H1 (cell line): ENCODE measurements at regions not wholly inside any gene's neighbourhood (a gene's known extent, or its start where the extent isn't known, plus 50 kb on each side); places are given as distances from the start of the nearest gene placed in this dataset.

Experiments used
- CTCF ChIA-PET: fragments of 300-600 bp; sonication (Branson Sonifier 250); formaldehyde crosslinking; loops from one replicate; lab custom pipeline; 2021; ENCODE audit not compliant: partially characterized antibody; lab: Charles Lee
- POLR2A ChIA-PET: fragments of 300-600 bp; sonication (Branson Sonifier 250); formaldehyde crosslinking; loops from one replicate; lab custom pipeline; 2021; ENCODE audit warnings: inconsistent platforms; ENCODE audit not compliant: partially characterized antibody; lab: Charles Lee
- DNase-seq, 2 experiments: peaks; one replicate each; pipeline versions ENCODE4 v3.0.0 to v3.0.0-alpha.2; 2010 to 2022; ENCODE audit warnings: low spot score in 2 of 2, low read depth in 1 of 2, mixed read lengths in 1 of 2
- FAIRE-seq: peaks from 2 replicates; lab custom pipeline; 2011; peaks lifted over from hg19 to GRCh38; lab: Jason Lieb, UNC
- H2AFZ ChIP-seq: 2 replicates; pipeline ENCODE4 v1.8.1; 2012; ENCODE audit warnings: low read length, inconsistent platforms
- H2AK5ac ChIP-seq: 2 replicates; pipeline ENCODE4 v1.6.1; 2013; ENCODE audit warnings: low read depth, low read length
- H2BK120ac ChIP-seq: replicated peaks from 2 replicates; pipeline ENCODE3; 2013; ENCODE audit warnings: low read depth, low read length, inconsistent platforms
- H2BK12ac ChIP-seq: 2 replicates; pipeline ENCODE4 v1.6.1; 2013; ENCODE audit warnings: low read depth, low read length
- H2BK15ac ChIP-seq: 2 replicates; pipeline ENCODE4 v1.6.1; 2013; ENCODE audit warnings: low read length
- H2BK20ac ChIP-seq: 2 replicates; pipeline ENCODE4 v1.6.1; 2013; ENCODE audit warnings: low read length
- H2BK5ac ChIP-seq: 2 replicates; pipeline ENCODE4 v1.6.1; 2013; ENCODE audit warnings: low read depth, low read length
- H3K14ac ChIP-seq: 2 replicates; pipeline ENCODE4 v1.6.1; 2013; ENCODE audit warnings: inconsistent platforms; ENCODE audit not compliant: insufficient read length
- H3K18ac ChIP-seq: 2 replicates; pipeline ENCODE4 v1.6.1; 2013; ENCODE audit warnings: low read length; ENCODE audit errors: extremely low read depth
- H3K23ac ChIP-seq: 2 replicates; pipeline ENCODE4 v1.6.1; 2013; ENCODE audit warnings: inconsistent platforms; ENCODE audit not compliant: insufficient read length
- H3K23me2 ChIP-seq: 2 replicates; pipeline ENCODE4 v1.6.1; 2013; ENCODE audit warnings: low read depth, low read length
- H3K27ac ChIP-seq: 2 replicates; pipeline ENCODE4 v1.6.1; 2011; ENCODE audit warnings: low read depth, low read length, inconsistent platforms
- H3K27me3 ChIP-seq, 4 experiments: replicated peaks in 1 of 4; 1 replicate in 1 of 4; 2 replicates in 3 of 4; pipeline versions ENCODE4 v1.6.1 to v1.8.1; 2011 to 2013; ENCODE audit warnings: low read length in 3 of 4, mild to moderate bottlenecking in 3 of 4, inconsistent platforms in 2 of 4, mixed read lengths in 2 of 4, moderate library complexity in 1 of 4; ENCODE audit not compliant: control insufficient read depth in 3 of 4, insufficient read depth in 3 of 4; ENCODE audit errors: extremely low read depth in 1 of 4
- H3K36me3 ChIP-seq, 4 experiments: 2 replicates each; pipeline versions ENCODE4 v1.6.1 to v1.8.1; 2011 to 2013; ENCODE audit warnings: mild to moderate bottlenecking in 4 of 4, low read length in 3 of 4, moderate library complexity in 2 of 4, control low read depth in 1 of 4, inconsistent platforms in 1 of 4; ENCODE audit not compliant: insufficient read depth in 4 of 4, control insufficient read depth in 2 of 4
- H3K4ac ChIP-seq: replicated peaks from 2 replicates; pipeline ENCODE3; 2013; ENCODE audit warnings: low read length, low read depth, mixed read lengths, inconsistent platforms; ENCODE audit not compliant: insufficient read length
- H3K4me1 ChIP-seq, 4 experiments: replicated peaks in 1 of 4; 1 replicate in 1 of 4; 2 replicates in 3 of 4; pipeline versions ENCODE4 v1.6.1 to v1.8.1; 2011 to 2013; ENCODE audit warnings: low read length in 3 of 4, inconsistent platforms in 2 of 4, mixed read lengths in 1 of 4; ENCODE audit not compliant: insufficient read depth in 4 of 4, control insufficient read depth in 3 of 4
- H3K4me2 ChIP-seq, 2 experiments: 2 replicates each; pipeline versions ENCODE4 v1.6.1 to v1.8.1; 2011 to 2013; ENCODE audit warnings: low read depth in 2 of 2, low read length in 2 of 2, control low read depth in 1 of 2, inconsistent platforms in 1 of 2, mild to moderate bottlenecking in 1 of 2; ENCODE audit not compliant: insufficient read depth in 1 of 2
- H3K4me3 ChIP-seq, 4 experiments: fragments of 200-600, 300-600 bp in 1 of 4; sonication (generic), shearing (Covaris generic), sonication (Bioruptor Twin) in 1 of 4; 2 replicates each; pipeline versions ENCODE4 v1.5.1 to v1.8.1; 2011 to 2016; ENCODE audit warnings: low read length in 4 of 4, low read depth in 3 of 4, control low read depth in 2 of 4, inconsistent platforms in 2 of 4, mild to moderate bottlenecking in 2 of 4, mixed read lengths in 1 of 4, moderate library complexity in 1 of 4; ENCODE audit not compliant: insufficient read depth in 2 of 4; ENCODE audit errors: extremely low read depth in 1 of 4
- H3K56ac ChIP-seq: replicated peaks from 2 replicates; pipeline ENCODE3; 2013; ENCODE audit warnings: low read depth, mild to moderate bottlenecking, mixed read lengths, low read length, inconsistent platforms; ENCODE audit not compliant: insufficient read length
- H3K79me1 ChIP-seq: 2 replicates; pipeline ENCODE4 v1.6.1; 2013; ENCODE audit warnings: low read depth, low read length, control low read depth
- H3K79me2 ChIP-seq, 2 experiments: 2 replicates each; pipeline versions ENCODE4 v1.6.1 to v1.8.1; 2012 to 2013; ENCODE audit warnings: low read length in 2 of 2, mild to moderate bottlenecking in 2 of 2, inconsistent platforms in 1 of 2; ENCODE audit not compliant: insufficient read depth in 2 of 2, control insufficient read depth in 1 of 2
- H3K9ac ChIP-seq, 4 experiments: replicated peaks in 1 of 4; 1 replicate in 1 of 4; 2 replicates in 3 of 4; pipeline versions ENCODE4 v1.6.1 to v1.8.1; 2011 to 2013; ENCODE audit warnings: low read depth in 3 of 4, low read length in 3 of 4, control low read depth in 2 of 4, mild to moderate bottlenecking in 2 of 4, moderate library complexity in 2 of 4, inconsistent platforms in 1 of 4; ENCODE audit errors: extremely low read depth in 1 of 4
- H3K9me3 ChIP-seq, 2 experiments: 2 replicates each; pipeline versions ENCODE4 v1.6.1 to v1.8.1; 2012 to 2013; ENCODE audit warnings: mild to moderate bottlenecking in 2 of 2, moderate library complexity in 2 of 2, control low read depth in 1 of 2, inconsistent platforms in 1 of 2, low read depth in 1 of 2, low read length in 1 of 2, mixed read lengths in 1 of 2; ENCODE audit not compliant: insufficient read depth in 2 of 2
- H4K20me1 ChIP-seq, 2 experiments: replicated peaks in 1 of 2; 2 replicates each; pipeline versions ENCODE3 to v1.8.1; 2011 to 2013; ENCODE audit warnings: inconsistent platforms in 2 of 2, low read length in 2 of 2, mild to moderate bottlenecking in 1 of 2; ENCODE audit not compliant: insufficient read depth in 2 of 2, control insufficient read depth in 1 of 2
- H4K5ac ChIP-seq: 2 replicates; pipeline ENCODE4 v1.6.1; 2013; ENCODE audit warnings: low read length, low read depth, mixed read lengths, inconsistent platforms; ENCODE audit not compliant: insufficient read length
- H4K8ac ChIP-seq: 2 replicates; pipeline ENCODE4 v1.8.0; 2013; ENCODE audit warnings: mild to moderate bottlenecking, moderate library complexity, low read length, inconsistent platforms; ENCODE audit not compliant: insufficient read depth; ENCODE audit errors: extremely low read depth
- H4K91ac ChIP-seq: replicated peaks from 2 replicates; pipeline ENCODE3; 2013; ENCODE audit warnings: low read length, mixed read lengths, inconsistent platforms; ENCODE audit not compliant: insufficient read length
- KDM4A ChIP-seq: IDR thresholded peaks from one replicate; pipeline ENCODE4 v1.7.1; 2012; ENCODE audit warnings: low read depth, mild to moderate bottlenecking, moderate library complexity, low read length, inconsistent platforms; ENCODE audit not compliant: severe bottlenecking
- MAFK ChIP-seq: IDR thresholded peaks from 2 replicates; pipeline ENCODE4 v1.6.1; 2012; ENCODE audit warnings: low read depth, mild to moderate bottlenecking, improper control_type of control experiment, low read length
- SAP30 ChIP-seq: fragments of 300-600 bp; sonication (generic); IDR thresholded peaks from 2 replicates; pipeline ENCODE4 v1.7.1; 2012; ENCODE audit warnings: low read length, moderate library complexity, mild to moderate bottlenecking, inconsistent platforms; ENCODE audit not compliant: insufficient read depth, insufficient replicate concordance
- SP4 ChIP-seq: IDR thresholded peaks from 2 replicates; pipeline ENCODE4 v1.6.1; 2012; ENCODE audit warnings: low read length, inconsistent platforms
- YY1 ChIP-seq: IDR thresholded peaks from 2 replicates; pipeline ENCODE4 v1.6.1; 2011; ENCODE audit warnings: low read depth, mild to moderate bottlenecking, low read length
- ZNF274 ChIP-seq: IDR thresholded peaks from 2 replicates; pipeline ENCODE4 v1.7.0; 2012; ENCODE audit warnings: low read length, borderline replicate concordance; ENCODE audit errors: extremely low read depth
- WGBS, 2 experiments: shearing (Covaris generic) in 1 of 2; methylation state at CpG; one replicate each; pipeline versions ENCODE4 v1.1.6 to v1.1.7; 2013 to 2015; ENCODE audit warnings: low lambda C conversion rate in 2 of 2, mixed read lengths in 2 of 2, inconsistent platforms in 1 of 2, low coverage in 1 of 2, missing lambda C conversion rate in 1 of 2; ENCODE audit not compliant: insufficient replicate concordance in 2 of 2, insufficient coverage in 1 of 2, insufficient read length in 1 of 2; ENCODE audit errors: extremely low coverage in 1 of 2, missing lambda C conversion rate in 1 of 2; 5-methylcytosine and 5-hydroxymethylcytosine counted together
- TF ChIP-seq, protein P1 (sequence below): IDR thresholded peaks from 2 replicates; pipeline ENCODE4 v1.6.1; 2011; ENCODE audit warnings: low read length, improper control_type of control experiment

DNA sequence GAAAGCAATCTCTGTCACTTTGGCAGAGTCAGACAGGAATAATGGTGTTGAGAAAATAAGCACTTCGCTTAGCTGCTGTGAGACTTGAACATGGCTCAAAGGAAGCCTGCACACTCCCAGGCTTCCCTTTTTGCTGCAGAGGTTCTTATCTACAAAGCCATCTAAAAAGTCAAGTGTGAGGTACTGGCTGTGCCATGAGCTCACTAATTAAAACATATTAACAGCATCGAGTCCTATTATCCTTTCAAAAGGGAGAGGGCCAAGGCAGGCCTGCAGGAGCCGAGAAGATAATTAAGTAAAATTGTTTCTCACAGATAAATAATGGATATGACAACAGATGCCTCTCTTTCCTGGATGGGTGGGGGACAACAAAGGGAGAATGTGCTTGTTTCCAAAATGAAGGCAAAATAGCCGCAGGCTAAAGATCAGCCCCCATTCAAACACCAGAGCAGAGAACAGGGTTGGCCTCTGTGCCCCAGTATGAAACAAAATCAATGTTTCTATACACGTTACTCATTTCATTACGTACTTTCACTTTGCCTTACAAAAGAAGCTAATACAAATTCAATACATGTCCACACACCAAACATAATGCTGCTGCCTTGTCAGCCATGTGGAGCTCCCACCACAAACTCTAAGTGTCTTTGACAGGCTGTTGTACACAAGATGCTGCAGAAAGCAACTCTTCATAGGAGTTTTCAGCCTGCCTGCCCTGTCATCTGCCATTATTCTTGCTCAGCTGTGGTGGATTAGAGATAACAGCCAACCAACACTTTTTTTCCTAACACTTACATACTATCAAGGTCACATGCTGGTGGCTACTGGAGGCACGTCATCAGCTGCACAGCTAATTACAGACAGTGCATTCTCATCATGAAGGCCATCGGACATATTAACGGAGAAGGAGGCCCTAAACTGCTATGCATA, 55.3 kb downstream of the ELAPOR2 start:
- ChIA-PET CTCF (interaction anchor here (0.6 to 2.4 kb wide), 6 partner anchors 9 to 145 kb away, joined by 3 to 14 read pairs (median 4); no protein-coding TSS in a partner anchor), POLR2A (interaction anchor here (1.7 to 2.4 kb wide), 2 partner anchors 9 to 35 kb away, joined by 3 to 7 read pairs; no protein-coding TSS in a partner anchor)
- Histone ChIP-seq H3K23ac (no peak overlapping the region), H3K36me3 (no peaks in the 10 kb centered on the region), H3K23me2 (no peaks in the 10 kb centered on the region), H4K91ac (no peak overlapping the region), H3K56ac (no peak overlapping the region), H2BK120ac (no peak overlapping the region), H4K20me1 (peaks cover 2 to 3% of the 10 kb centered on the region in 2 experiments), H3K9ac (no peak overlapping the region), H3K27ac (no peak overlapping the region), H3K18ac (no peak overlapping the region), H2AK5ac (no peak overlapping the region), H4K5ac (no peak overlapping the region), H3K79me1 (peaks cover 2% of the 10 kb centered on the region; the same call in 1 of the 2 replicates), H2BK12ac (no peak overlapping the region), H3K4ac (no peak overlapping the region), H4K8ac (no peak overlapping the region), H3K14ac (no peak overlapping the region), H2BK5ac (no peak overlapping the region), H3K79me2 (peaks cover 22 to 92% of the 10 kb centered on the region in 2 experiments), H3K4me1 (peaks cover 2 to 10% (median 5%) of the 10 kb centered on the region in 4 experiments; a peak in 5 of 7 replicates), H3K4me2 (no peak overlapping the region), H3K4me3 (no peak overlapping the region), H2AFZ (no peak overlapping the region), H2BK20ac (no peak overlapping the region), H3K27me3 (no peaks in the 10 kb centered on the region), H2BK15ac (no peak overlapping the region), H3K9me3 (no peaks in the 10 kb centered on the region)
- FAIRE-seq (peak; percentile 19), DNase-seq (no peak)
- 78% methylated on average over 9 of the region's 9 CpGs; no CpG with 5 or more reads in 1 of the 2 experiments for WGBS, 2 experiments
- TF ChIP-seq SP4: no peak
- TF ChIP-seq, protein P1, sequence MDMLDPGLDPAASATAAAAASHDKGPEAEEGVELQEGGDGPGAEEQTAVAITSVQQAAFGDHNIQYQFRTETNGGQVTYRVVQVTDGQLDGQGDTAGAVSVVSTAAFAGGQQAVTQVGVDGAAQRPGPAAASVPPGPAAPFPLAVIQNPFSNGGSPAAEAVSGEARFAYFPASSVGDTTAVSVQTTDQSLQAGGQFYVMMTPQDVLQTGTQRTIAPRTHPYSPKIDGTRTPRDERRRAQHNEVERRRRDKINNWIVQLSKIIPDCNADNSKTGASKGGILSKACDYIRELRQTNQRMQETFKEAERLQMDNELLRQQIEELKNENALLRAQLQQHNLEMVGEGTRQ: no peak
- no peak for TF ChIP-seq KDM4A
- TF ChIP-seq YY1: no peak
- no peak for TF ChIP-seq MAFK
- no peak for TF ChIP-seq ZNF274
- no peak for TF ChIP-seq SAP30
